ENCODE measurements at regions not wholly inside any gene's neighbourhood (a gene's known extent, or its start where the extent isn't known, plus 50 kb on each side); places are given as distances from the start of the nearest gene placed in this dataset.

DNA sequence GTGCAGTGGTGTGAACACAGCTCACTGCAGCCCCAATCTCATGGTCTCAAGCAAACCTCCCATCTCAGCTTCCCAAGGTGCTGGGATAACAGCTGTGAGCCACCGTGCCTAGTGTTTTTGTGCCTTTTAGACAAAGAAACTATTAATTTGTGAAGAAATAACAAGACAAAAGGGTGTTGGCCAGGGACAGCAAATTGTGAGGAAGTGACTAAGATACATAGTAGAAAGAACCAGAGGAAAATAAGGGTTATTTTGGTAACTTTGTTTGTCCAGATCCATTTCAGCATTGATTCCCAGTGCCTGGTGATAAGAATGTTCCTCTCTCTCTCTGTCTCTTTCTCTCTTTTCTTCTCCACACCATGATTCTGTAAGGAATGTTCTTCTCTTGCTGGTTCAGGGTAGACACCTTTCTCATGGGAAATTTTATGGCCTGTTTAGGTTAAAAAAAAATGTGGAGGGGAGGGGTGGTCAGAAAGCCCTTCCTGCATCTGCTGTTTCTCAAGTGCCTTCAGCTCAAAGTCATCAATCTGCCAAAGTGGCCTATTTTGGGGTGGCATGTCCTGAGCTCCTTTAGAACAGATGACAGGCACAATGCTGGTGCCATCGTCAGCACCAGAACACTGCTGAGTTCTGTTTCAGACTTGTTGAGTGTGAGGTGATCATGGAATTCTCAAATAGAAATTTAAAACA is 184.4 kb upstream of the EEA1 start:
- no peaks in the 10 kb centered on the region for H3K9me3 ChIP-seq (ENCODE audit: control insufficient read depth, low read length, poor library complexity, severe bottlenecking)
- Mint-ChIP-seq H3K4me3 (no peak overlapping the region), H3K36me3 (ENCODE audit: low read depth) (no peaks in the 10 kb centered on the region), H3K4me1 (peaks cover 2% of the 10 kb centered on the region), H3K27ac (no peak overlapping the region), H3K27me3 (peaks cover 12% of the 10 kb centered on the region)
- no peak for DNase-seq
- ATAC-seq = no peak

DNA sequence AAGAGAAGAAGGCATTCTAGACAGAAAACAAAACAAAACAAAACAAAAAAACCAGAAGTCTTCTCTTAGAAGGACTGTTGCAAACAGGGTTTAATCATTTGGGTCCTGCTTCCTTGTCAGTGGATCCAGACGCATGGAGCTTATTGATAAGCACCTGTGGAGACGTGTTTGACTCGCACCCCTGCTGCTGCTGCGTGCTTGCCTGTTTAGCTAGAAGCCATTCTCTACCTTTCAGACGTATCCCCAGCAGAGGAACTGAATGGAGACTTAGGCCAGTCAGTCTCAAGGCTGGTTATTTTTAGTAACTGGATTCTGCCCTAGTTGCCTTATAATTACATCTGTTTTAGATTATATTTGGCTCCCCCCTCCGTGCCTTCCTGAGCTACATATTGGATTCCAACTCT is 186.1 kb upstream of the EEA1 start:
- ATAC-seq = no peak

DNA sequence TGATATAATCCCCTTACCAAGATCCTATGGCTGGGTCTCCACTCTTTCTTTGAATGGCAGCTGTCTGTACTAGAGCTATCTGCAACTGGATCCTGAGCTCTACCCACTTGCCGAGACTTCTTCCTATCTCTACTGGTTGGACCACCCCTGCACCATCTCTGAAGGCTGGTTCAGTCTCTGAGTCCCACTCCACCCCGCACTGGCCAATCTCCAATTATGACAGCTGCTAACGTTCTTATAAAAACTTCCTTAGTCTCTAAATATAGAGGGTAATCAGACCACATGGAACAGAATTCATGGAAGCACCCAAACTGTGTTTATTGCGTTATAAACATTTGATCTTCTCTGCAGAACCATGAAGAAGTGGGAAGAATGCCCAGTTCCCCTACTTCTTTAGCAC is 186.6 kb upstream of the EEA1 start:
- no peak for DNase-seq
- Mint-ChIP-seq H3K27me3 (peaks cover 10% of the 10 kb centered on the region), H3K4me1 (no peaks in the 10 kb centered on the region), H3K4me3 (no peak overlapping the region), H3K27ac (no peak overlapping the region), H3K36me3 (ENCODE audit: low read depth) (no peaks in the 10 kb centered on the region)
- no peaks in the 10 kb centered on the region for H3K9me3 ChIP-seq (ENCODE audit: control insufficient read depth, low read length, poor library complexity, severe bottlenecking)
- ATAC-seq = no peak

More for the DNA sequence above, 186.1 kb upstream of the EEA1 start:
- no peak overlapping the region for H3K4me3 Mint-ChIP-seq
- no peaks in the 10 kb centered on the region for H3K9me3 ChIP-seq (ENCODE audit: control insufficient read depth, low read length, poor library complexity, severe bottlenecking)
- no peaks in the 10 kb centered on the region for H3K36me3 Mint-ChIP-seq (ENCODE audit: low read depth)
- no peaks in the 10 kb centered on the region for H3K4me1 Mint-ChIP-seq
- H3K27me3 Mint-ChIP-seq = peaks cover 10% of the 10 kb centered on the region
- no peak for DNase-seq
- H3K27ac Mint-ChIP-seq = no peak overlapping the region

- ATAC-seq (no peak), DNase-seq (no peak)
- Mint-ChIP-seq H3K27ac (no peak overlapping the region), H3K27me3 (peaks cover 10% of the 10 kb centered on the region), H3K4me3 (no peak overlapping the region), H3K36me3 (ENCODE audit: low read depth) (no peaks in the 10 kb centered on the region), H3K4me1 (no peaks in the 10 kb centered on the region)
- no peaks in the 10 kb centered on the region for H3K9me3 ChIP-seq (ENCODE audit: control insufficient read depth, low read length, poor library complexity, severe bottlenecking)
Observed at GRCh38 chr12:93116632-93117031, 187.5 kb upstream of the EEA1 start.

DNA sequence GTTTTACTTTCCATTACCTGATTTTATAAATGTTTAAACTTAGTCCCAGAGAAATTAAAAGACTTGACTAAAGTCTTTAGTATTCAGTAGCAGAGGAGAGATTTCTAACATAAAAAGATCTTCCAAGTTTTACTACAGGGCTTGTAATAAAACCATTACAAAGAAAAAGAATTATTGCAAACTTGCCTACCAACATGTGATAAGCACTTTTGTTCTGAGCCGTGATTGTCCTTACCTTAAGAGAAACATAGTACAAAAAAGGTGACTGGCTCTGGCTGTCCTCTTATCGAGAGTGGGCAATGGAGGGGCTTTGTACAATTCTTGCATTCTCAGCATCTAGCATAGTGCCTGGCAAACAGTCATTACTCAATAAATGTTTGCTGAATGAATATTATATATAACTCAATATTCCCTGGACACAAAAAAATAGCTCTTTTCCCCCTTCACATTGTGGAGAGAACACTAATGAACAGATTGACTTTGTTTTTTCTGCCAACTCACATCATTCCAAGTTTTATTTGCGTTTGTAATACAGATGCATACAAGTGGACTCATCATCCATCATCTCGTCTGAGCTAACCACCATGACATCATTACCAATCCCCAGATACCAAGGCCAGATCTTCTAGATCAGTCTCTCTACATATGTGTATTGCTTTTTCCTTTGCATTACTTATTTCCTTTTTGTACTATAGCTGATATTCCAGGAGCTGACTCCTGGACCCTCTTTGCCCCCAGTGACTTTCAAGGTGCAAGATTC is 192.8 kb upstream of the EEA1 start:
- Mint-ChIP-seq H3K36me3 (ENCODE audit: low read depth) (no peaks in the 10 kb centered on the region), H3K4me1 (peaks cover 2% of the 10 kb centered on the region), H3K27me3 (peaks cover 4% of the 10 kb centered on the region), H3K27ac (no peak overlapping the region), H3K4me3 (no peak overlapping the region)
- no peak for DNase-seq
- no peaks in the 10 kb centered on the region for H3K9me3 ChIP-seq (ENCODE audit: control insufficient read depth, low read length, poor library complexity, severe bottlenecking)
- ATAC-seq = no peak

DNA sequence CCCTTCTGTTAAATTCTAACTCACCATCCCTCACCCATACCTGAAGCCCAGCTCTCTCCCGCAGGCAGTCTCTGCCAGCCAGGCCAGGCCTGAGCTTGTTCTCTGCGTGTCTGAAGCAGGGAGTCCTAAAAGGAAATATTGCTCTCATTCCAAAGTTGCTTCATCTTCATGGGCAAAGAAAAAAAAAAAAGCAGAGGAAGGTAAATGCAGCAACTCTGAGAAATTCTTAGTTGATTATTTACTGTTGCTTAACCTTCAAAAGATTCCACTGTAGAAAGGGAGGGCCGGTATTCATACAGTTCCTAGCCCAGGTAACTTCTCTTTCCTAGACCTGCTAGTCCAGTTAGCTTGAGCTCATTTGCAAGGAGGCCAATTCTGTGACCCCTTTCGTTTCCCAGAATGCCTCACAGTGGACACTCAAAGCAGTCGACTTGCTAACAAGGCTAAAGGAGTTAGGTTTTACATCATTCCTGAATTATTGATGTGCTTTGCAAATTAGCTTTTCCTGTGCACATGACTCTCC is 193.5 kb upstream of the EEA1 start:
- Mint-ChIP-seq H3K36me3 (ENCODE audit: low read depth) (no peaks in the 10 kb centered on the region), H3K4me1 (peaks cover 2% of the 10 kb centered on the region), H3K27me3 (peaks cover 4% of the 10 kb centered on the region), H3K4me3 (no peak overlapping the region), H3K27ac (no peak overlapping the region)
- H3K9me3 ChIP-seq (ENCODE audit: control insufficient read depth, low read length, poor library complexity, severe bottlenecking) = no peaks in the 10 kb centered on the region
- DNase-seq = no peak
- ATAC-seq = no peak

DNA sequence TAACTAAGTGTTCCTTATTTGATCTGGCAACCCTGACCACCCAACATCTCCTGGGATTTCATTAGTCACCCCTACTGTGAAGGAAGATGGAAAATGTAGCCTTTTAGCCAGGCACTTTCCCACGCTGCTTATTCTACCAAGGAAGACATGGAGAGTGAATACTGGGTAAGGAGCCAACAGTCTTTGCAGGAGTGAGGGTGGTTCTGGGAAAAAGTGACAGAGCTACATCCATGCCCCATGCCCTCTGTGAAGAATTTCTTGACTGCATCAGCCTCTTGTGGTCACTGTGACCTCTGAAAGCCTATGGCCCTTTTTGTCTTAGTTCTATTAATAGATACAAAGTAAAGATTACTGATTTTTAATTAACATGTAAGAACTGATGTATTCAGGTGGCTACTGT is 196.0 kb upstream of the EEA1 start:
- no peak overlapping the region for H3K27ac Mint-ChIP-seq
- H3K4me1 Mint-ChIP-seq = peaks cover 2% of the 10 kb centered on the region
- no peak overlapping the region for H3K4me3 Mint-ChIP-seq
- H3K27me3 Mint-ChIP-seq = no peaks in the 10 kb centered on the region
- H3K36me3 Mint-ChIP-seq (ENCODE audit: low read depth) = no peaks in the 10 kb centered on the region
- ATAC-seq (no peak), DNase-seq (no peak)
- no peaks in the 10 kb centered on the region for H3K9me3 ChIP-seq (ENCODE audit: control insufficient read depth, low read length, poor library complexity, severe bottlenecking)

- no peak overlapping the region for H3K27ac Mint-ChIP-seq
- no peak overlapping the region for H3K4me3 Mint-ChIP-seq
- H3K9me3 ChIP-seq (ENCODE audit: control insufficient read depth, low read length, poor library complexity, severe bottlenecking) = no peaks in the 10 kb centered on the region
- H3K4me1 Mint-ChIP-seq = peaks cover 2% of the 10 kb centered on the region
- H3K27me3 Mint-ChIP-seq = no peaks in the 10 kb centered on the region
- H3K36me3 Mint-ChIP-seq (ENCODE audit: low read depth) = no peaks in the 10 kb centered on the region
- no peak for ATAC-seq
- DNase-seq = no peak
Observed at GRCh38 chr12:93126069-93126474, 197.0 kb upstream of the EEA1 start.

DNA sequence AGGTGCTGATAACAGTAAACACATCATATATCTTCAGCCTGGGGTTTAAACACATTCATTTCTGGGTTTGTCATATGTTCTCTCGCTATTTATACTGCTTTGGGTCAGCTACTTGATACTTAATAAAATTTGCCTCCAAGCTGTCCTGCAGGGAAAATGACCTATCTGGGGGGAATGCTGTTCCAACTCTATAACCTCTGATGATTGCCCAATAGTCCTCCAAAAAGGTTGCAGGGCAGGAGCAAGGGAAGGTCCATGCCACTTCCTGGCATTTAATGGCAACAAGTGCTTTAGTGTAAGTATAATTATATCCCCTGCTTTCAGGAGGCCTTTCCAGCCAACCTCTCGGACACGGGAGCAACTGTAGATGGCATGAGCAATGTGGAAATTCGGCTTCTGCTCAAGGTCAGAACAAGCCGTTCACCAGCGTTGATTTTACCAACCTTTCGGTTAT is 198.0 kb upstream of the EEA1 start:
- Mint-ChIP-seq H3K27ac (no peak overlapping the region), H3K27me3 (no peaks in the 10 kb centered on the region), H3K36me3 (ENCODE audit: low read depth) (no peaks in the 10 kb centered on the region), H3K4me3 (no peak overlapping the region), H3K4me1 (peaks cover 2% of the 10 kb centered on the region)
- ATAC-seq (no peak), DNase-seq (no peak)
- no peaks in the 10 kb centered on the region for H3K9me3 ChIP-seq (ENCODE audit: control insufficient read depth, low read length, poor library complexity, severe bottlenecking)

DNA sequence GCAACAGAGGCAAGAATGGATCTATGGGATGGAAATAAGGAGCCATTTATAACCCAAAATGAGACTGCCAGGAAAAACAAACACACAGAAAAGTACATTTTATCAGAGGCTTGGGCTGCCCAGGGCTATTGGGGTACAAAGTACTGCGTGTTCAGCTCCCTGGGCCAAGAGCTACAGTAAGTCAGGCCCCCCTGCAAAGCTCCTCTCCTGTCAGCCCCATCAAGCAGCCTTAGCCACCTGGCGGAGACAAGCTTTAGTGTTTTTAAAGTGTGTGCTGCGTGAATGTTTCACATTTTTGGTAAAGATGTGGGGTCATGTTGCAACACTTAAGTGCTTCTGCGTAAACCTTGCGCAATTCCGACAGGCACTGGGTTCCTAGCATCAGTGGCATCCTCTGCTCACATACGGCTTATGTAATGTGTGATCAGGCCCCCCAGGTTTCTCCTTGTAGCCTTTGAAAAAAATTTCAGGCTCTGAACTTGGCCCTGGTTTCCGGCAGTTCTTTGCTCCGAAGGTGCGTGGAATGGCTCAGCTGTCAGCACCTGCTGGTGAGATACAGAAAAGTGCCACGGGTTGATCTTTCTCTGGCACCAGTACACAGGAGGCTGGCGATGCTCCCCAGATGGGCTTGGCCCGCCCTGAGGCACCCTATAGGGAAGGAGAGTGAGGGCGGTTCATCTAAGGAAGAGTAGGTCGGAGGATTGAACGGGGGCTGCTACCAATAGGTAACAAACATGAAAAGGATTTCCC is 198.7 kb upstream of the EEA1 start:
- H3K9me3 ChIP-seq (ENCODE audit: control insufficient read depth, low read length, poor library complexity, severe bottlenecking) = no peaks in the 10 kb centered on the region
- Mint-ChIP-seq H3K36me3 (ENCODE audit: low read depth) (no peaks in the 10 kb centered on the region), H3K27ac (no peak overlapping the region), H3K27me3 (no peaks in the 10 kb centered on the region), H3K4me3 (no peak overlapping the region), H3K4me1 (peaks cover 2% of the 10 kb centered on the region)
- DNase-seq = no peak
- no peak for ATAC-seq

DNA sequence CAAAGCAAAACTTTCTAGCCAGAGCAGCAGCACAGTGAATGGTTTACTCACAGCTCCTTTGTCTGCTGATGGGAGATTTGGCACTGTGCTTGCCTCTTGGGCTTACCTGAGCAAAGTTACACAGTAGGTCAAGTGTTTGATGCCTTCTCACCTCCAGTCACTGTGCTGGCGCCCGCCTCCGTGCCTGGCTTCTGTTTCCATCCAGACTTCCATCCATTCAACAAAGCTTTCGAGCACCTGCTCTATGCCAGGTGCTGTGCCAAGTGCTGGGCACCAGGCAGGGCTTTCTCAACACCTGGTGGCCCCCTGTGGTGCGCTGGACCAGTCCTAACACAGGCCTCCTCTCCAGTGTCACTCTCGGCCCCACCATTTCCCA is 199.2 kb upstream of the EEA1 start:
- H3K36me3 Mint-ChIP-seq (ENCODE audit: low read depth) = no peaks in the 10 kb centered on the region
- DNase-seq (no peak), ATAC-seq (no peak)
- no peak overlapping the region for H3K4me3 Mint-ChIP-seq
- H3K27ac Mint-ChIP-seq = no peak overlapping the region
- no peaks in the 10 kb centered on the region for H3K9me3 ChIP-seq (ENCODE audit: control insufficient read depth, low read length, poor library complexity, severe bottlenecking)
- no peaks in the 10 kb centered on the region for H3K27me3 Mint-ChIP-seq
- peaks cover 2% of the 10 kb centered on the region for H3K4me1 Mint-ChIP-seq

- H3K9me3 ChIP-seq (ENCODE audit: control insufficient read depth, low read length, poor library complexity, severe bottlenecking) = no peaks in the 10 kb centered on the region
- no peaks in the 10 kb centered on the region for H3K36me3 Mint-ChIP-seq (ENCODE audit: low read depth)
- ATAC-seq (no peak), DNase-seq (no peak)
- H3K27me3 Mint-ChIP-seq = peaks cover 4% of the 10 kb centered on the region
- H3K4me3 Mint-ChIP-seq = no peak overlapping the region
- peaks cover 8% of the 10 kb centered on the region for H3K4me1 Mint-ChIP-seq
- H3K27ac Mint-ChIP-seq = no peak overlapping the region
Observed at GRCh38 chr12:93130366-93131054, 201.4 kb upstream of the EEA1 start.

GRCh38 chr12:93133361-93133760 is 204.3 kb upstream of the EEA1 start:
- DNase-seq = no peak
- H3K4me3 Mint-ChIP-seq = no peak overlapping the region
- H3K36me3 Mint-ChIP-seq (ENCODE audit: low read depth) = no peaks in the 10 kb centered on the region
- H3K27ac Mint-ChIP-seq = no peak overlapping the region
- H3K4me1 Mint-ChIP-seq = peaks cover 13% of the 10 kb centered on the region
- H3K9me3 ChIP-seq (ENCODE audit: control insufficient read depth, low read length, poor library complexity, severe bottlenecking) = no peaks in the 10 kb centered on the region
- no peak for ATAC-seq
- H3K27me3 Mint-ChIP-seq = peaks cover 9% of the 10 kb centered on the region
